GM12872 (cell line): ENCODE measurements at regions not wholly inside any gene's neighbourhood (a gene's known extent, or its start where the extent isn't known, plus 50 kb on each side); places are given as distances from the start of the nearest gene placed in this dataset.

Experiments
- TF ChIP-seq, protein P1 (sequence below): IDR thresholded peaks from 3 replicates; pipeline ENCODE4 v1.5.1; 2011; ENCODE audit warnings: low read depth, mild to moderate bottlenecking, low read length, moderate library complexity; ENCODE audit not compliant: insufficient read depth

DNA sequence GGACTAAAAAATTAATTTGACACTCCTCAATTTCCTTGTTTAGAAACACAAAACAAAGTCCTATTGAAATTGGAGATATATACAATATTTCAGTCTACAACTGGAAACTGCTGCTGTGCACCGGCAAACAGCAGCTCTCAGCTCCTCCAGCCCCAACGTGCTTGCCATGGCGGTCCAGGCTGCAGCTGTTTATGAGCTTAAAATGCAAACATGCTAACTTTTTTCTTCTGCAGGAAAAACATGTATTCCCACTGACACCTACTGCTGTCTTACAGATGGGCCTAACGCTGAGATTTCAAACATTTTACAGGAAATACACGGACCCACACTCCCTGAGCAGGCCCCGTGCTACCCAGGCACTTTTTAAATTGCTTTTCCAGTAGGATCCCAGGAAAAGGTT lies 195.5 kb downstream of the BCL11A start:
- TF ChIP-seq, protein P1, sequence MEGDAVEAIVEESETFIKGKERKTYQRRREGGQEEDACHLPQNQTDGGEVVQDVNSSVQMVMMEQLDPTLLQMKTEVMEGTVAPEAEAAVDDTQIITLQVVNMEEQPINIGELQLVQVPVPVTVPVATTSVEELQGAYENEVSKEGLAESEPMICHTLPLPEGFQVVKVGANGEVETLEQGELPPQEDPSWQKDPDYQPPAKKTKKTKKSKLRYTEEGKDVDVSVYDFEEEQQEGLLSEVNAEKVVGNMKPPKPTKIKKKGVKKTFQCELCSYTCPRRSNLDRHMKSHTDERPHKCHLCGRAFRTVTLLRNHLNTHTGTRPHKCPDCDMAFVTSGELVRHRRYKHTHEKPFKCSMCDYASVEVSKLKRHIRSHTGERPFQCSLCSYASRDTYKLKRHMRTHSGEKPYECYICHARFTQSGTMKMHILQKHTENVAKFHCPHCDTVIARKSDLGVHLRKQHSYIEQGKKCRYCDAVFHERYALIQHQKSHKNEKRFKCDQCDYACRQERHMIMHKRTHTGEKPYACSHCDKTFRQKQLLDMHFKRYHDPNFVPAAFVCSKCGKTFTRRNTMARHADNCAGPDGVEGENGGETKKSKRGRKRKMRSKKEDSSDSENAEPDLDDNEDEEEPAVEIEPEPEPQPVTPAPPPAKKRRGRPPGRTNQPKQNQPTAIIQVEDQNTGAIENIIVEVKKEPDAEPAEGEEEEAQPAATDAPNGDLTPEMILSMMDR, result no peak

DNA sequence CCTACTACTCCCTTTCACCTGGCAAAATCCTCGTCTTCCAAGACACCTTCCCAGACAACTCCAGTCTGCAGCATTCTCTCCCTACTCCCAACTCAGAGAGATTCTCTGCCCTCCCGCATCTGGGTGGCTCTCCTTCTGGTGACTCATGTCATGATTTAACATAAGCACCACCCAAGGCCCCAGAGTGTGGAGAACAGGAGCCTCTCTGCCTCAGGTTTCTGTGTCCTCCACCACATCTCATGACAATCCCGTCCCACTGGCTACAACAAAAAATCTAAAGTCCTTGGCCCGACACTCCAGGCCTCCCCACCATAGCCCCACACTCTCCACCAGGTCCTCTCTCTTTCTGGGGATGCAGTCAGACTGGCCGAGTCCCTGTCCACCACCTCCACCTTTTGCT lies 197.1 kb downstream of the BCL11A start:
- TF ChIP-seq, protein P1, result no peak

- TF ChIP-seq, protein P1, result no peak
Observed at GRCh38 chr2:60355849-60356261, 197.6 kb downstream of the BCL11A start.

DNA sequence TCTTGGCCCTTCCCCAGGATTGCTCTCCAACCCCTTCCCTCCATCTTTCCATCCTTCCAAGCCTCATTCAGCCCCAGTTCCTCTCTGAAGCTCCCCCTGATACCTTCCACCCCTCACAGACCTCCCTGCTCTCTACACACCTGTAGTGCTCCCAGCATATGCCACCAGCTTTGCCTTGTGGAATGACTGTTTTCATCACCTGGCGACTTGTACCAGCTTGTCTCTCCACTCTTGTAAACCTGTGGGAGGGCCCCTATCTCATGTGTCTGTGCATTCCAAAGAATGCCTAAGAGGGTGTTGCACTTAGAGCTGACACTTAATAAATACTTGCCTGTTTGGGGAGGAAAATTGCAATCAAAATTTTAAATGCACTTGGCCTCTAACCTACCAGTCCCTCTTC lies 198.7 kb downstream of the BCL11A start:
- TF ChIP-seq, protein P1, result no peak

- TF ChIP-seq, protein P1, result no peak
Observed at GRCh38 chr2:60353863-60354262, 199.6 kb downstream of the BCL11A start.

DNA sequence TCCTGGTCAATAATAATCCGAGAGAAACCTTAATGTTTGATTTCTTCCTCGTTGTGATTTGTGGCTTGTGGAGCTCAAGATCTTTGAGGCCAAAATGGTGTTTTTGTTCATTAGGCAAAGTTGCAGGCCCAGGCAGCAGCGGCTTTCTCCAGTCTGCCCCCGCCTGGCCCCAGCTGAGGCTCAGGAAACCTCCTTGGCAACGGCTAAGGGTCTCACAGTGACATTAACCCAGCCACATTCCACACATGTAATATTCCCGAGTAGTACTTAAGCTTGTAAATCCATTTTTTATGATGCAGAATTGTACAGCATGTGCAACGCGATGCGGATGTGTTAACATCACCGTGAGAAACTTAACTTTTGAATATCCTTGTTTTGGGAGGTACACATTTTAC lies 200.1 kb downstream of the BCL11A start:
- TF ChIP-seq, protein P1, result 0 out of 3 replicates have a peak, but pooled peaks have one; percentile 2

DNA sequence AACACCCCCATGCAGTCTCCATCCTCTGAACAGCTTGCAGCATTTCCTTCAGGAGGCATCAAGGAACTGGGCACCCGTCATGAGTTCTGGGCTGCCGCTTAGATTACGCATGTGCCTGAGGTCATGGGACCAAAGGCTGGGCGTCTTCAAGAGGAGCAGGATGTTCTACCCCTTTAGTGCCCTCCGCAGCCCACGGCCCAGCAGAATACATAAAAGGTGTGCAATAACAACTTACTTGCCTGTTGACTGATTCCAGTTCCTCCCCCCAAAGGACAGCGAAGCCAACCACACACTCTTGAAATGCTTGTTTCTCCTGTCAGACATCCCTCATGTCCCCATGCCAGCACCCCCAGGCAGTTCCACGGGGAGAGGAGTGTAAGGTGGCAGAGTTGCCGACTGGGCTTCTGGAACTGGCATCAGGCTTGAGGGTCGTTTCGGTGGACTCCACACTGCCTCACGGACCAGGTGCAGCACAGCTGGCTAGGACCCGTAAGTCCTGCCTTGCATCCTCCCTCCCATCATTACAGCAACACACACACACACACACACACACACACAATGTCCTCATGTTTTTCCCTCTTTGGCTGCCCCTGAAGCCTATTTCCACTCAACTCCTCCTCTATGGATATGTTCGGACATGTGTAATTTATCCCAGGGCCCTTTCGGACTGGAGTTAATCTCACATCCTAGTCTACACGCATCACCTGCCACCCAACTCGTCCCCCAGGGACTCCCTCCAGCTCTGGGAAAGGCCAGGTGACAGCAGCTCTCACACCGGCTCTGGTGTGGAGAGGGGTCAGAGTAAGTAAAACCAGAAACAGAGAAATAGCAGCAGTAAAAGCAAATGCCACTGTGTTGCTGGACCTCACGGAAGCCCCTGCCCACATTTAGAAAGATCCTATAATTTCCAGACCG lies 200.7 kb downstream of the BCL11A start:
- TF ChIP-seq, protein P1, result no peak
